Esophagus muscularis mucosa (tissue), 3 donors: ENCODE measurements at regions not wholly inside any gene's neighbourhood (a gene's known extent, or its start where the extent isn't known, plus 50 kb on each side); places are given as distances from the start of the nearest gene placed in this dataset.

Experiments used
- CTCF ChIP-seq, 3 experiments: fragments of 200-600 bp in 2 of 3; fragments of 450-650 bp in 1 of 3; sonication (generic) in 2 of 3; IDR thresholded peaks; one replicate each; pipeline ENCODE4 v1.5.1; 2017 to 2019; ENCODE audit warnings: antibody characterized with exemption in 3 of 3, mild to moderate bottlenecking in 2 of 3, moderate library complexity in 1 of 3
- POLR2AphosphoS5 ChIP-seq, 2 donors: sonication (generic); formaldehyde crosslinking; IDR thresholded peaks; one replicate each; pipeline ENCODE4 v1.6.1; 2017; ENCODE audit warnings: antibody characterized with exemption in 2 of 2

DNA sequence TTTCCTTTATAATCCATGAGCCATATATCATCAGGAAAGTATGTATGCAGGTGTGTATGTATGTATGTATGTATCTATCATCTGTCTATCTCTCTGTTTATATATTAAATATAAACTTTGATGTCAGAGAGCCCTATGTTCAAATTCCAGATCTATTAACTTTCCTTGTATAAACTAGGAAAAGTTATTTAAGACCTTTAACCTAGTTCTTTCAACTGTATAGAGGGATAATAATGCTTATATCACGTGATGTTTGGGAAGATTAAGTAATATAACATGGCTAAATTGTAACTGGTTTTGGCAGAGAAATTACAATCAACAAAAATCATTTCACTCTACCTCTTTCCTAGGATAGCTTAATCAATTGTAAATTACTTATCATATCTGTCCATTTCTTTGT lies 628.3 kb upstream of the IGFBP3 start:
- TF ChIP-seq CTCF (IDR thresholded peaks at IDR 0.05) = no peak
- no peak for TF ChIP-seq POLR2AphosphoS5 (IDR thresholded peaks at IDR 0.05)
